Heart right ventricle (tissue), 16 donors: ENCODE measurements at regions not wholly inside any gene's neighbourhood (a gene's known extent, or its start where the extent isn't known, plus 50 kb on each side); places are given as distances from the start of the nearest gene placed in this dataset.

Experiments used
- ATAC-seq, 8 donors: fragments of 200-7000 bp; cut with Tn5 transposase; one replicate each; pipeline ENCODE4 v1.9.1; 2020; ENCODE audit warnings: mild to moderate bottlenecking in 8 of 8, moderate library complexity in 8 of 8, moderate number of reproducible peaks in 1 of 8
- DNase-seq, 2 donors: peaks; one replicate each; pipeline ENCODE4 v3.0.0-alpha.2; 2020
- H3K27ac ChIP-seq, 10 donors: fragments of 200-600 bp; sonication (generic) in 2 of 10; one replicate each; pipeline versions ENCODE4 v1.5.0 to v1.8.0; 2020 to 2022; ENCODE audit warnings: mild to moderate bottlenecking in 3 of 10
- H3K27me3 ChIP-seq, 7 donors: fragments of 200-600 bp; one replicate each; pipeline ENCODE4 v1.8.0; 2021 to 2022; ENCODE audit warnings: mild to moderate bottlenecking in 2 of 7
- H3K36me3 ChIP-seq, 9 donors: fragments of 200-600 bp; sonication (generic) in 1 of 9; one replicate each; pipeline versions ENCODE4 v1.5.0 to v1.8.0; 2020 to 2022; ENCODE audit warnings: mild to moderate bottlenecking in 2 of 9
- H3K4me1 ChIP-seq, 9 donors: fragments of 200-600 bp; sonication (generic) in 1 of 9; one replicate each; pipeline versions ENCODE4 v1.5.0 to v1.8.0; 2020 to 2022; ENCODE audit warnings: mild to moderate bottlenecking in 4 of 9
- H3K4me3 ChIP-seq, 10 donors: fragments of 200-600 bp; sonication (generic) in 2 of 10; one replicate each; pipeline versions ENCODE4 v1.5.0 to v1.8.0; 2020 to 2022; ENCODE audit warnings: mild to moderate bottlenecking in 7 of 10, moderate library complexity in 2 of 10
- H3K9me3 ChIP-seq, 11 donors: fragments of 200-600 bp in 10 of 11; sonication (generic) in 2 of 11; one replicate each; pipeline versions ENCODE4 v1.5.0 to v1.8.0; 2013 to 2022; ENCODE audit warnings: mild to moderate bottlenecking in 2 of 11, control low read depth in 1 of 11, moderate library complexity in 1 of 11
- CTCF ChIP-seq, 9 donors: fragments of 200-600 bp; sonication (generic) in 2 of 9; IDR thresholded peaks; one replicate each; pipeline versions ENCODE4 v1.5.0 to v1.8.0; 2021 to 2022; ENCODE audit warnings: antibody characterized with exemption in 9 of 9, mild to moderate bottlenecking in 5 of 9, moderate library complexity in 1 of 9
- WGBS, 2 donors: extraction: QIAGEN DNeasy Blood & Tissue Kit; methylation state at CpG; one replicate each; pipeline ENCODE4 v1.1.7; 2013; ENCODE audit warnings: inconsistent platforms in 1 of 2; 5-methylcytosine and 5-hydroxymethylcytosine counted together
- intact Hi-C, 10 donors: fragments of 100-400 bp; cut with DNase I; formaldehyde crosslinking; loops; one replicate each; pipeline versions ENCODE4 v1.11.1 to v1.14.2; 2022
- donor health status: Arrhythmogenic right ventricular cardiomyopathy.
- donor health status: ischemic (EF 13 %, LVEDD 7.1; RV severe dilation, severe dysfunction).
- donor health status: healthy with polysubstance abuse.
- donor health status: DM: no; HTN: yes; CAD: no.
- donor health status: DM: no; HTN: no; CAD: no.
- donor health status: ischemic (EF 25% LVEDD 6.9; RV normal size, moderate dysfunction).
- donor health status: ischemic (EF 25% LVEDD 5.7; RV mildly dilated, moderate dysfunction).
- donor health status: healthy.
- donor health status: DM: yes; HTN: yes; CAD: no.
- donor health status: Ischemic cardiomyopathy.
- donor health status: ischemic (EF 35%, LVEDD 5.7; RV mildly dilated, moderate dysfunction).
- donor health status: nonischemic (EF 11% LVEDD 7.7; RV severe dilation, severe dysfunction).
- donor health status: DM: yes; HTN: yes; CAD: no.
- donor health status: PGD.
- donor health status: ischemic (EF 29% LVEDD 5.4; RV normal size, mild dysfunction).
- donor health status: nonischemic (EF 23%, LVEDD 6.1; RV moderate dilation, normal function).

- Histone ChIP-seq H3K4me3 (peak overlapping the region in 5 of 10 donors; percentile 23 to 45 (median 32)), H3K4me1 (peaks cover 0 to 19% (median 5%) of the 10 kb centered on the region in 9 donors), H3K36me3 (no peaks in the 10 kb centered on the region), H3K27ac (no peak overlapping the region), H3K9me3 (no peaks in the 10 kb centered on the region), H3K27me3 (peaks cover 0 to 34% (median 0%) of the 10 kb centered on the region in 7 donors)
- TF ChIP-seq CTCF (IDR thresholded peaks at IDR 0.05) = peak; percentile 87 to 98 (median 96)
- 22 to 30% methylated on average over 26 to 32 of the region's 32 CpGs for WGBS, 2 donors
- peak; percentile 83 to 93 (median 90) for ATAC-seq
- intact Hi-C loops = loop anchor here in 1 of 10 donors (10.0 kb wide), 1 partner anchor 1763 kb away; no protein-coding TSS in a partner anchor
- DNase-seq = peak; percentile 73 to 85
These were observed 85.9 kb upstream of the MKI67 start for GRCh38 chr10:128211953-128212727.

DNA sequence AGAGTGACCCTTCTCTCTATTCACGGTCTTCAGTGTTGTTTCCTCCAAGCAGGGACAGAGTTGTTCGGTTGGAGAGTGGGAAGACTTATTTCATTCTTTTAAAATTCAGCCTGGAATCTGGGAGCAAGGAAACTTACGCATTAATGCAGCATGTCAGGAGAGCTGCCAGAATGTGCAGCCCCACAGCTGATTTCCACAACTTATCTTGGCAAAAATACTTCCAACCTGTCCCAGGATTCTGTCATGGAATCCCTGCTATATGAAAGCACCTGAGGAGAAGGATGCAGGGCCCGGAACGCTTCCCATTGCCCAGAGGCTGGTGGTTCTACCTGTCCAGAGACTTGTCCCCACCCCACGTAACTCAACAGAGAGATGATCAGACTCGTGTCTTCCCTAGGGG lies 86.9 kb upstream of the MKI67 start:
- ATAC-seq = no peak
- H3K36me3 ChIP-seq = no peaks in the 10 kb centered on the region
- no peak overlapping the region for H3K27ac ChIP-seq
- no peak overlapping the region for H3K4me3 ChIP-seq
- H3K27me3 ChIP-seq = peaks cover 0 to 31% (median 0%) of the 10 kb centered on the region in 7 donors
- peaks cover 0 to 19% (median 5%) of the 10 kb centered on the region in 9 donors for H3K4me1 ChIP-seq
- intact Hi-C loops = loop anchor here in 1 of 10 donors (10.0 kb wide), 1 partner anchor 1762 kb away; no protein-coding TSS in a partner anchor
- no peak for TF ChIP-seq CTCF (IDR thresholded peaks at IDR 0.05)
- no peak for DNase-seq
- 80 to 86% methylated on average over 7 of the region's 7 CpGs for WGBS, 2 donors
- no peaks in the 10 kb centered on the region for H3K9me3 ChIP-seq

GRCh38 chr10:128215733-128216132 lies 89.5 kb upstream of the MKI67 start:
- peaks cover 0 to 13% (median 0%) of the 10 kb centered on the region in 9 donors for H3K4me1 ChIP-seq
- H3K4me3 ChIP-seq = no peak overlapping the region
- no peak for ATAC-seq
- no peaks in the 10 kb centered on the region for H3K9me3 ChIP-seq
- H3K36me3 ChIP-seq = no peaks in the 10 kb centered on the region
- intact Hi-C loops = loop anchor here in 1 of 10 donors (10.0 kb wide), 1 partner anchor 1759 kb away; no protein-coding TSS in a partner anchor
- TF ChIP-seq CTCF (IDR thresholded peaks at IDR 0.05) = no peak
- no peak for DNase-seq
- WGBS, 2 donors = 78 to 83% methylated on average over 8 of the region's 8 CpGs
- no peak overlapping the region for H3K27ac ChIP-seq
- H3K27me3 ChIP-seq = peaks cover 0 to 9% (median 0%) of the 10 kb centered on the region in 7 donors

GRCh38 chr10:128217136-128217535 lies 90.9 kb upstream of the MKI67 start:
- intact Hi-C loops = loop anchor here in 1 of 10 donors (10.0 kb wide), 1 partner anchor 1758 kb away; no protein-coding TSS in a partner anchor
- Histone ChIP-seq H3K27ac (no peak overlapping the region), H3K9me3 (no peaks in the 10 kb centered on the region), H3K36me3 (no peaks in the 10 kb centered on the region), H3K4me3 (no peak overlapping the region), H3K27me3 (peaks cover 0 to 4% (median 0%) of the 10 kb centered on the region in 7 donors), H3K4me1 (peaks cover 0 to 12% (median 0%) of the 10 kb centered on the region in 9 donors)
- DNase-seq = no peak
- ATAC-seq = no peak
- no peak for TF ChIP-seq CTCF (IDR thresholded peaks at IDR 0.05)
- 88 to 89% methylated on average over 7 of the region's 7 CpGs for WGBS, 2 donors
